ENCODE measurements at regions not wholly inside any gene's neighbourhood (a gene's known extent, or its start where the extent isn't known, plus 50 kb on each side); places are given as distances from the start of the nearest gene placed in this dataset.

GRCh38 chr3:32056559-32057290, 49.7 kb upstream of the GPD1L start:
- intact Hi-C loops (cut with micrococcal nuclease): no loop called here
- Histone ChIP-seq H3K4me1 (peaks cover 11% of the 10 kb centered on the region), H3K27me3 (ENCODE audit: low read depth) (no peaks in the 10 kb centered on the region), H3K4me3 (no peak overlapping the region), H3K36me3 (no peaks in the 10 kb centered on the region), H3K27ac (replicated peaks) (no peak overlapping the region), H3K9me3 (replicated peaks) (no peaks in the 10 kb centered on the region)
- no peak for TF ChIP-seq CTCF (IDR thresholded peaks at IDR 0.05; ENCODE audit: borderline replicate concordance)
- DNase-seq: no peak

Measured in left ventricle myocardium inferior (tissue), 1 donor.